ENCODE measurements at regions not wholly inside any gene's neighbourhood (a gene's known extent, or its start where the extent isn't known, plus 50 kb on each side); places are given as distances from the start of the nearest gene placed in this dataset.

- no peaks in the 10 kb centered on the region for H3K36me3 ChIP-seq (ENCODE audit: control insufficient read depth in 1 of 2, insufficient read depth in 2 of 2, low read depth in 1 of 2, low read length in 2 of 2)
- no peak overlapping the region for H3K23ac ChIP-seq (ENCODE audit: low read length in 2 of 2)
- no peak overlapping the region for H3K14ac ChIP-seq (ENCODE audit: low read length in 2 of 2)
- no peak overlapping the region for H2BK5ac ChIP-seq (ENCODE audit: low read depth, low read length, poor library complexity, severe bottlenecking)
- H4K91ac ChIP-seq (ENCODE audit: low read length), result no peak overlapping the region
- no peak overlapping the region for H2AFZ ChIP-seq (ENCODE audit: low read depth, low read length)
- H3K4me2 ChIP-seq (ENCODE audit: low read length, poor library complexity, severe bottlenecking), result no peak overlapping the region
- H2BK15ac ChIP-seq (ENCODE audit: low read depth, poor library complexity, severe bottlenecking), result no peak overlapping the region
- no peak overlapping the region for H2BK12ac ChIP-seq (ENCODE audit: low read length in 2 of 2)
- H3K27ac ChIP-seq (ENCODE audit: low read length, poor library complexity, severe bottlenecking), result no peak overlapping the region
- no peak overlapping the region for H3K9ac ChIP-seq (ENCODE audit: low read length)
- no peaks in the 10 kb centered on the region for H3K4me1 ChIP-seq (ENCODE audit: control insufficient read depth, insufficient read depth, low read depth, low read length)
- DNase-seq, result no peak
- no peaks in the 10 kb centered on the region for H3K27me3 ChIP-seq (ENCODE audit: control insufficient read depth in 1 of 2, insufficient read depth in 1 of 2, low read length in 2 of 2)
- H3K9me3 ChIP-seq (ENCODE audit: control insufficient read depth, low read length), result peaks cover 4% of the 10 kb centered on the region
- no peak overlapping the region for H4K8ac ChIP-seq (ENCODE audit: low read length)
- no peak overlapping the region for H2BK120ac ChIP-seq (ENCODE audit: low read depth, low read length)
- no peaks in the 10 kb centered on the region for H3K79me1 ChIP-seq (replicated peaks; ENCODE audit: low read length, poor library complexity, severe bottlenecking)
- no peak overlapping the region for H3K18ac ChIP-seq (ENCODE audit: low read depth in 1 of 2, low read length in 2 of 2)
- no peak overlapping the region for H2AK5ac ChIP-seq (ENCODE audit: low read length, severe bottlenecking)
- H3K4me3 ChIP-seq (ENCODE audit: insufficient read depth in 1 of 2, low read depth in 1 of 2, low read length in 2 of 2), result no peak overlapping the region
- 70% methylated on average over 10 of the region's 11 CpGs for WGBS
- no peak overlapping the region for H3K4ac ChIP-seq (ENCODE audit: low read depth in 1 of 2, low read length in 2 of 2)
These were observed 115.0 kb downstream of the MEX3B start for GRCh38 chr15:81930582-81931369.

GRCh38 chr15:81929557-81929956 lies 116.3 kb downstream of the MEX3B start:
- Histone ChIP-seq H2BK120ac (ENCODE audit: low read depth, low read length) (no peak overlapping the region), H3K23ac (ENCODE audit: low read length in 2 of 2) (no peak overlapping the region), H3K18ac (ENCODE audit: low read depth in 1 of 2, low read length in 2 of 2) (no peak overlapping the region), H3K4me1 (ENCODE audit: control insufficient read depth, insufficient read depth, low read depth, low read length) (no peaks in the 10 kb centered on the region), H2AFZ (ENCODE audit: low read depth, low read length) (no peak overlapping the region), H2BK15ac (ENCODE audit: low read depth, poor library complexity, severe bottlenecking) (no peak overlapping the region), H3K4me2 (ENCODE audit: low read length, poor library complexity, severe bottlenecking) (no peak overlapping the region), H3K14ac (ENCODE audit: low read length in 2 of 2) (no peak overlapping the region), H3K27ac (ENCODE audit: low read length, poor library complexity, severe bottlenecking) (no peak overlapping the region), H3K4ac (ENCODE audit: low read depth in 1 of 2, low read length in 2 of 2) (no peak overlapping the region), H3K79me1 (replicated peaks; ENCODE audit: low read length, poor library complexity, severe bottlenecking) (no peaks in the 10 kb centered on the region), H4K8ac (ENCODE audit: low read length) (no peak overlapping the region), H2BK5ac (ENCODE audit: low read depth, low read length, poor library complexity, severe bottlenecking) (no peak overlapping the region), H2BK12ac (ENCODE audit: low read length in 2 of 2) (no peak overlapping the region), H3K36me3 (ENCODE audit: control insufficient read depth in 1 of 2, insufficient read depth in 2 of 2, low read depth in 1 of 2, low read length in 2 of 2) (no peaks in the 10 kb centered on the region), H3K9ac (ENCODE audit: low read length) (no peak overlapping the region), H3K4me3 (ENCODE audit: insufficient read depth in 1 of 2, low read depth in 1 of 2, low read length in 2 of 2) (no peak overlapping the region), H3K9me3 (ENCODE audit: control insufficient read depth, low read length) (peaks cover 7% of the 10 kb centered on the region), H3K27me3 (ENCODE audit: control insufficient read depth in 1 of 2, insufficient read depth in 1 of 2, low read length in 2 of 2) (no peaks in the 10 kb centered on the region), H4K91ac (ENCODE audit: low read length) (no peak overlapping the region), H2AK5ac (ENCODE audit: low read length, severe bottlenecking) (no peak overlapping the region)
- no peak for DNase-seq
- WGBS, result 91% methylated on average over 3 of the region's 3 CpGs

DNA sequence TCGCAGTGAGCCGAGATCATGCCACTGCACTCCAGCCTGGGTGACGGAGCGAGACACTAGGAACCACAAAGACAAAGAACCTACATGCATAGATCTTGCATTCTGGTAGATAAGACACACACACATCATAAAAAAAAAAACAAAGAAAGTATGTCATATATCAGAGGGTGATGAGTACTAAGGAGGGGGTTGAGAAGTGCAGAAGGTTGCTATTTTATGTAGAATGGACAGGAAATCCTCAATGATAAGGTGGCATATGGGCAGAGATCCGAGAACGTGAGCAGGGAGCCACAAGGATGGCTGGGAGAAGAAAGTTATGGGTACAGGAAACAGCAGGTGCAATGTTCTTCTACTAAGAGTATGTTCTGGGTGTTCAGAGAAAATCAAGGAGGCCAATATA lies 118.8 kb downstream of the MEX3B start:
- Histone ChIP-seq H3K9me3 (ENCODE audit: control insufficient read depth, low read length) (peaks cover 7% of the 10 kb centered on the region), H4K8ac (ENCODE audit: low read length) (no peak overlapping the region), H3K4ac (ENCODE audit: low read depth in 1 of 2, low read length in 2 of 2) (no peak overlapping the region), H3K18ac (ENCODE audit: low read depth in 1 of 2, low read length in 2 of 2) (no peak overlapping the region), H3K9ac (ENCODE audit: low read length) (no peak overlapping the region), H4K91ac (ENCODE audit: low read length) (no peak overlapping the region), H2BK5ac (ENCODE audit: low read depth, low read length, poor library complexity, severe bottlenecking) (no peak overlapping the region), H3K36me3 (ENCODE audit: control insufficient read depth in 1 of 2, insufficient read depth in 2 of 2, low read depth in 1 of 2, low read length in 2 of 2) (no peaks in the 10 kb centered on the region), H2BK12ac (ENCODE audit: low read length in 2 of 2) (no peak overlapping the region), H3K79me1 (replicated peaks; ENCODE audit: low read length, poor library complexity, severe bottlenecking) (no peaks in the 10 kb centered on the region), H3K4me1 (ENCODE audit: control insufficient read depth, insufficient read depth, low read depth, low read length) (no peaks in the 10 kb centered on the region), H3K4me3 (ENCODE audit: insufficient read depth in 1 of 2, low read depth in 1 of 2, low read length in 2 of 2) (no peak overlapping the region), H2AK5ac (ENCODE audit: low read length, severe bottlenecking) (no peak overlapping the region), H2BK120ac (ENCODE audit: low read depth, low read length) (no peak overlapping the region), H2AFZ (ENCODE audit: low read depth, low read length) (no peak overlapping the region), H3K4me2 (ENCODE audit: low read length, poor library complexity, severe bottlenecking) (no peak overlapping the region), H3K27ac (ENCODE audit: low read length, poor library complexity, severe bottlenecking) (no peak overlapping the region), H2BK15ac (ENCODE audit: low read depth, poor library complexity, severe bottlenecking) (no peak overlapping the region), H3K23ac (ENCODE audit: low read length in 2 of 2) (no peak overlapping the region), H3K14ac (ENCODE audit: low read length in 2 of 2) (no peak overlapping the region), H3K27me3 (ENCODE audit: control insufficient read depth in 1 of 2, insufficient read depth in 1 of 2, low read length in 2 of 2) (no peaks in the 10 kb centered on the region)
- 85% methylated on average over 4 of the region's 6 CpGs for WGBS
- DNase-seq, result no peak

GRCh38 chr15:81924729-81925128 lies 121.1 kb downstream of the MEX3B start:
- Histone ChIP-seq H2BK120ac (ENCODE audit: low read depth, low read length) (no peak overlapping the region), H3K27ac (ENCODE audit: low read length, poor library complexity, severe bottlenecking) (no peak overlapping the region), H3K9ac (ENCODE audit: low read length) (no peak overlapping the region), H4K91ac (ENCODE audit: low read length) (no peak overlapping the region), H3K14ac (ENCODE audit: low read length in 2 of 2) (no peak overlapping the region), H2BK12ac (ENCODE audit: low read length in 2 of 2) (no peak overlapping the region), H2BK15ac (ENCODE audit: low read depth, poor library complexity, severe bottlenecking) (no peak overlapping the region), H3K18ac (ENCODE audit: low read depth in 1 of 2, low read length in 2 of 2) (no peak overlapping the region), H3K9me3 (ENCODE audit: control insufficient read depth, low read length) (peaks cover 21% of the 10 kb centered on the region), H3K4me2 (ENCODE audit: low read length, poor library complexity, severe bottlenecking) (no peak overlapping the region), H3K36me3 (ENCODE audit: control insufficient read depth in 1 of 2, insufficient read depth in 2 of 2, low read depth in 1 of 2, low read length in 2 of 2) (no peaks in the 10 kb centered on the region), H4K8ac (ENCODE audit: low read length) (no peak overlapping the region), H3K79me1 (replicated peaks; ENCODE audit: low read length, poor library complexity, severe bottlenecking) (no peaks in the 10 kb centered on the region), H2BK5ac (ENCODE audit: low read depth, low read length, poor library complexity, severe bottlenecking) (no peak overlapping the region), H2AK5ac (ENCODE audit: low read length, severe bottlenecking) (no peak overlapping the region), H3K27me3 (ENCODE audit: control insufficient read depth in 1 of 2, insufficient read depth in 1 of 2, low read length in 2 of 2) (no peaks in the 10 kb centered on the region), H3K4ac (ENCODE audit: low read depth in 1 of 2, low read length in 2 of 2) (no peak overlapping the region), H3K4me3 (ENCODE audit: insufficient read depth in 1 of 2, low read depth in 1 of 2, low read length in 2 of 2) (no peak overlapping the region), H3K23ac (ENCODE audit: low read length in 2 of 2) (no peak overlapping the region), H2AFZ (ENCODE audit: low read depth, low read length) (no peak overlapping the region), H3K4me1 (ENCODE audit: control insufficient read depth, insufficient read depth, low read depth, low read length) (no peaks in the 10 kb centered on the region)
- WGBS, result 78% methylated on average over 4 of the region's 4 CpGs
- no peak for DNase-seq
